HG03432 (cell line): ENCODE measurements at regions not wholly inside any gene's neighbourhood (a gene's known extent, or its start where the extent isn't known, plus 50 kb on each side); places are given as distances from the start of the nearest gene placed in this dataset.
"Not testable (repeated sequence)": the region's sequence is repeated elsewhere in the genome, so short reads cannot be mapped to it uniquely, and the experiment has no call there.

Experiments used
- ATAC-seq: cut with Tn5 transposase; IDR thresholded peaks from one replicate; pipeline ENCODE4 v1.9.1; 2021; ENCODE audit warnings: mild to moderate bottlenecking, moderate library complexity; ENCODE audit not compliant: unreplicated experiment

- ATAC-seq = no peak
Measured at GRCh38 chr7:48992816-48993215, 68.5 kb downstream of the CDC14C start.

DNA sequence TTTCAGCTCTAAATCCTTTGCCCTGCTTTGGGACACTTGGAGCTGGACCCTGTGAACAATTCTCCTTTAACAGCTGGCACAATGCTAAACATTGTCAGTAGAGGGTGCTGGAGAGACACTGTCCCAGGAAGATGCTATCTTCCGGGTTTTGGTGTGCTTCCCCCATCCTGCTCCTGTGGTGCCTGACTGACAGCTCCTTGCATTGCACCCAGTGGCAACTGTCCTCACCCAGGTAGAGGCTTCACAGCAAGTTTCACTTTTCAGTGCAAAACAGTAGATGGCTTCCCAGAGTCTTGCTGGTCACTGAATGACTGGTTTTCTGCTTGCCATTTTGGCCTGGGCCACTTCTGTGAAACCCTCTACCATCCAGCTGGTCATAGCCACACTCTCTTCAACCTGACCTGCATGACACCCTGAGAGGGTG lies 77.3 kb downstream of the CDC14C start:
- ATAC-seq = peak; percentile 99

- ATAC-seq = no peak
Measured at GRCh38 chr7:49010717-49011116, 86.4 kb downstream of the CDC14C start.

DNA sequence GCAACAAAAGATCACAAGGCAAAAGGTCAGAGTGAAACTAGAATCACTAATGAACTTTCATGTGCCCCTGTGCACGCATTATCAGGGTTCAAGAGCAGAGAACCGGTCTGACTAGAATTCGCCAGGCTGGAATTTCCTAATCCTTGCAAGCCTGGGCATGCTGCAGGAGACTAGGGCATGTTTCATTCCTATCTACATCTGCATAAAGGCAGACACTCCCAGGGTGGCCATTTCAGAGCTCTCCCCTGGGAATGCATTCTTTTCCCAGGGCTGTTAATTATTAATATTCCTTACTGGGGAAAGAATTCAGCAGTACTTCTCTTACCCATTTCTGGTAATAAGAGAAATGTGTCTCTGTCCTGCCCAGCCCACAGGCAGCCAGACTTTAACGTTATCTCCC lies 90.5 kb downstream of the CDC14C start:
- no peak for ATAC-seq

DNA sequence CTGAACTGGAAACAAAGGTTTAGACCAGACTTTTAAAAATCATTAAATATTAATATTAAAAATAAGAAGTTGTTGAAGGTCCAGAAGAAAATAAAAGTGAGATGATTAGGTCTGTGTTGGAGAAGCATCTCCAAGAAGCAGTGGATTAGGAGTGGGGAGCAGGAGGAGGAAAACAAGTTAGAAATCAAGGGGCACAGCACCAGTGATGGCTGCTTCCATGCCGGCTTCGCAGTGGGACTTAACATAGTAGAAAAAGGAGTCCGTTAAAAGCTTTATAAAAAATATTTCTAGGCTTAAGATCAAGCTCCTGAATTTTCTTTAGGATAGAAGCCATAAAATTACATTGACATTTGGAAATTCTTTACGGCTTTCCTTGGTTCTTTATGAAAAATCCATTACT lies 95.8 kb downstream of the CDC14C start:
- ATAC-seq = no peak

DNA sequence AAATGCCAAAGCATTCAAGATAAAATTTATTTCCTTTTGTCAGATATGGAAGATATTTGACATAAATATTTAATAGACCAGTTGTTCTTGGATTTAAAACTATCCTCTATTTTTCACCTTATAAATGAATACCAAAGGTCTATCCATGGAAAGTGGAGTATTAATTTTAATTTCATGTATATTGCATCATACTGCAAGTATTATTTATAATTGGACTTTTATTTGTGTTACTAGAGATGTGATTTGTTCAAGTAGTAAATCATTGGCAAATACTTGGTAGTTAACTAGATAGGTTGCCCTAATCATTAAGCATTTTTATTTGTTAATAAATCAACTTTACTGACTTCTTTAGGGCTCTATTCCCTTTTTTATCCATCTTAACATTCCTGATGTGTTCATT lies 98.1 kb downstream of the CDC14C start:
- no peak for ATAC-seq

GRCh38 chr7:49023345-49024328 lies 99.3 kb downstream of the CDC14C start:
- ATAC-seq = no peak

DNA sequence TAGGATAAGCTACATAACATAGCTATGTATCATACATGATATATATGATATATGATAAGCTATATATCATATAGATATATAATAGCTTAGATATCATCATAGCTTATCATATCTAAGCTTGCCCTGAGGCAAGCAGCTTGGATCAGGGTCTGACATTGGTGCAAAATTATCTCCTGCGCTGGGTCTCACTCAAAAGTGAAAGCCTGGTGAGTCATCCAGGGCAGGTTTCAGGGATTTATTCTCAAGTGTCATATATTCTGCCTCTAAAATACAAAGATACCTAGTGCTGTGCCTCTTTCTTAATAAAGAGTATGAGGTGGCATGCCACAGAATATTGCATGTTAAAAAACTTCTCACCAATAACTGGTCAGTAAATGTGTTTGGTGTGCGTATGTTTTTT lies 105.9 kb downstream of the CDC14C start:
- no peak for ATAC-seq

GRCh38 chr7:49033140-49033539 lies 108.8 kb downstream of the CDC14C start:
- not testable (repeated sequence) for ATAC-seq

DNA sequence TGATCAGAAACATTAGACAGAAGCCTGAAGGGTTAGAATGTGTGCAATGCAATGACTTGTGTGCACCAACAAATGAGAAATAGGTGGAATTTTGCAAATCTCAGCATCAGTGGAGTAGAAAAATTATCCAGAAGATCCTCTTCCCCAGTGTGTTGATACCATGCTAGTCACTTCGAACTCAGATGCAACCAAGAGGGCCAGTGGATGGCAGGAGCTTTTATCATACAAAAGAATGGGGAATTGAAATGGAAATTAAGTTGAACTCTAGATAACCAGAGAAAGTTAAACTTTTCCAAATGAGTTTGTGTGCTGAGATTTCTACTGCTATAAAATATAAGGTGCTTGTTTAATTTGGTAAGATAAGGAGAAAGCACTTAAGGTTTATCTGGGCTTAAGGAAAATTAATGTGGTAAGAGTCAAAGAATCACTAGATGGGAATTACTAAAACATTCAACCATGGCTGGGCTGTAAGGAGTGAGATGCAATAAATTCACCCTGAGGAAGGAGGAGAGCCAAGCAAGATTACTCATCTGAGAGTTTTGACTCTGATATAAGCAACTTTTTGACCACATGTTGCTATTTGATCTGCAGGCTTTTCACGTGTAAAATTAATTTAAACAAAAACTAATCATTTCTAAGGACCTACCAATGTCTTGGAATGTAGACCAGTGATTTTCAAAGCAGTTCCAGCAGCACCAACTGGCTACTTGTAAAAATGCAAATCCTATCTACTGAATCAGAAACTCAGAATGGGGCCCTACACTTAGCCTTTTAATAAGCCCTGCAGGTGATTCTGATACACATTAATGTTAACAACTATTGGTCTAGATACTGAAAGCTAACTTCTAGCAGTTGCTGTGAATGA lies 113.2 kb downstream of the CDC14C start:
- no peak for ATAC-seq

DNA sequence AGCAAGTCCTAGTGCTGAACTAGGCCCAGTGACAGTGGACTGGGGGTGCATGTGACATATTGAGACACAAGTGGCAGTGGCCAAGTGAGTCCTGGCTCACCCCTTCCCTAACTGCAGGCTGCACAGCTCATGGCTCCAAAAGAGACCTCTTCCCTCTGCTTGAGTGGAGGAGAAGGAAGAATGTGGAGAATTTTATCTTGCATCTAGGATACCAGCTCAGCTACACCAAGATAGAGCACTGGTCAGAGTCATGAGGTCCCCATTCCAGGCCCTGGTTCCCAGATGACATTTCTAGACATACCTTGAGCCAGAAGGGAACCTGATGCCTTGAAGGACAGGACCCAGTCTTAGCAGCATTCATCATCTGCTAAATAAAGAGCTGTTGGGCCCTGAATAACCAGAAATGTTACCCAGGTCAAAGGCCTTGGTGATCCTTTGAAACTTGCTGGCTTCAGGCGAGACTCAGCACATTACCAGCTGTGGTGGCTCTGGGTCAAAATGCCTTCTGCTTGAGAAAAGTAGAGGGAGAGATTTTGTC lies 114.5 kb downstream of the CDC14C start:
- ATAC-seq = no peak

DNA sequence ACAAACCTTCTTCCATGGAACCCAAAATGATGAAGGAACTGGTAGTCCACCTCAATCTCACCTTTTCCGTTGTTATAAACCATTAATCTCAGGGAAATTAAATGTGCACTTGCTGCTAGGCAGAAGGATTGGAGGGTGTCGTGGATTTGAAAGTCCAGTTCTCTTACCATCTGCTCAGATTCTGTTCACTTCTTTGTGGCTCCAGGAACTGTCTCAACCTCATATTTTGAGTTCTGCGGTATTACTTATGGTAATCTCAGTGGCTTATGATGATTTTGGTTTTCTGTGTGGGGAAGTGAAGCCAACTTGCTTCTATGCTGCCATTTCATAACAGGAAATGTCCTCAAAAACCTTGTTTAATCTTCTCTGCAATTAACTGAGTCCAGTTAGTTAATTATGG lies 136.4 kb downstream of the CDC14C start:
- ATAC-seq = no peak

GRCh38 chr7:49074538-49074937 lies 150.2 kb downstream of the CDC14C start:
- ATAC-seq = no peak

- no peak for ATAC-seq
Measured at GRCh38 chr7:49080896-49081475, 156.6 kb downstream of the CDC14C start.

GRCh38 chr7:49088017-49088416 lies 163.7 kb downstream of the CDC14C start:
- no peak for ATAC-seq

- no peak for ATAC-seq
Measured at GRCh38 chr7:49089717-49090116, 165.4 kb downstream of the CDC14C start.

DNA sequence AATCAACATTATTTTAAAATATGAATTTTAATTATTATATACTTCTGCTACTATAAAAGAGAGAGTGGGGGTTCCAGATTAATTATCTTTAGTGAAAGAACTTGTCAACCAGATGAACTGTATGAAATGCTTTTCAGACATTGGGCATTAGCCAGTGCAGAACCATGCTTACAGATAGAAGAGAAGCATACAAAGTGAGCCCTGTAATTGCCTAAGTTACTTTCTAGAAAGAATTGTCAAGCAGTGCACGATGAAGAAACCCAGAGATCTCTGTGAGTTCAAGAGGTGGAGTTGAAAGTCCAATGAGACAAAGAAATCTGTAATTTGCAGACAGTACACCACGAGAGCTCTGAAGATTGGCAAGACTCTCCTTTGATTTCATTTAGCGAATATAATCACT lies 166.7 kb downstream of the CDC14C start:
- peak; percentile 13 for ATAC-seq

DNA sequence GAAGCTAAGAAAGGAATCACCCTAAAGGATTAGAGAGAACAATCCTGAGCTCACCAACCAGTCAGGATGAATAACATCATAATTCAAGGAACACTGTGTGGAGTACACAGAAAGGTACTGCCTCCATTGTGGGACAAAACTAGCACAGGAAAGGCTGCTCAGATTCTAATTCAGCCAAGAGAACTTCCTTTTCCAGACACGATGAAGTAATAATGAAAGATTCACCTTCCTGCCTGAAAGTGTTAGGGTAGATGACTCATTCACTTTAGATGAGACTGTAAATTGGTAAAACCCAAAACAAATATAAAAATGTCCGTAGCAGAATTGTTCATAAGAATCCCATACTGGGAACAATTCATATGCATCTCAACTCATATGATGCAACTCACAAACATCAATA lies 167.2 kb downstream of the CDC14C start:
- peak; percentile 60 for ATAC-seq

DNA sequence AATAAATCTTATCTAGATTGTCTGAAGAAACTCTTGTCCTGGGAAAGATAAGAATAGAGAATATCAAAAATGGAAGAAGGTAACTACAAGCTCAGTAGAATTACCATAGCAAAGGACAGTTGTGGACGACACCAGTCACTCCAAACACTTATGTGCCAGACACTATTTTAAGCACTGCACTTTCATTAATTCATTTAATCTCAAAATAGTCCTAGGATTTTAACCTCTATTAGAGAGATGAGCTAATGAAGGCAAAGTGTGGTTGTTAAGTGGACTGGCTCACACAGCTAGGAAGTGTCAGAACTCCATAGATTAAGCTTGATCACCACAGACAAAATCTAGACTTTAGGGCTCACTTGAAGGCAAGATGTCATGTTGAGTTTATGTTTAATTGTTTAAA lies 168.9 kb downstream of the CDC14C start:
- no peak for ATAC-seq

DNA sequence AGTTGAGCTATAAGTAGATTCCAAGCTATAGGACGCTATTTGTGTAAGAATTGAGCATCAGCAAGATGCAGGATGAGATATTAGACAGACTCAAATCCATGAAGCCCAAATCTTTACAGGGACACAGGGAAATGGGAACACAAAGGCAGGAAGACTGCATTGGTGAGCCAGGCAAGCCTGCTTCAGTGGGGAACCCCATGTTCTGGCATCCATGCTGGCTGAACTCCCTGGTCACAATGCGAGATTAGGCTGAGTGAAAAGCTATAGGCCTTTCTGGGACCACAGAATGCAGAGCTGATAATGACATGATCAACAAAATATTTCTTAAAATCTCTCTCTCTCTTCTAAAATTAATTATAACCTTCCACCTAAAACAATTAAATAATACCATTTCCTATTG lies 170.5 kb downstream of the CDC14C start:
- no peak for ATAC-seq
